ENCODE measurements at regions not wholly inside any gene's neighbourhood (a gene's known extent, or its start where the extent isn't known, plus 50 kb on each side); places are given as distances from the start of the nearest gene placed in this dataset.

- H3K36me3 ChIP-seq (ENCODE audit: control insufficient read depth, insufficient read depth, low read length): no peaks in the 10 kb centered on the region
- no peak overlapping the region for H3K27ac ChIP-seq (ENCODE audit: low read depth, low read length, severe bottlenecking)
- no peak overlapping the region for H3K4me3 ChIP-seq (ENCODE audit: extremely low read depth, insufficient read depth, low read length, poor library complexity, severe bottlenecking)
- H3K9me3 ChIP-seq (ENCODE audit: control insufficient read depth, low read length): no peaks in the 10 kb centered on the region
- no CpG with 5 or more reads among the region's 1 CpG for WGBS, 2 experiments (ENCODE audit: insufficient coverage in 2 of 2)
- no peaks in the 10 kb centered on the region for H3K4me1 ChIP-seq (ENCODE audit: control insufficient read depth, insufficient read depth, low read length, poor library complexity, severe bottlenecking)
These were observed 114.1 kb downstream of the SLC16A9 start for GRCh38 chr10:59595593-59595992.

- Histone ChIP-seq H3K9me3 (ENCODE audit: control insufficient read depth, low read length) (no peaks in the 10 kb centered on the region), H3K4me3 (ENCODE audit: extremely low read depth, insufficient read depth, low read length, poor library complexity, severe bottlenecking) (no peak overlapping the region), H3K4me1 (ENCODE audit: control insufficient read depth, insufficient read depth, low read length, poor library complexity, severe bottlenecking) (no peaks in the 10 kb centered on the region), H3K36me3 (ENCODE audit: control insufficient read depth, insufficient read depth, low read length) (no peaks in the 10 kb centered on the region), H3K27ac (ENCODE audit: low read depth, low read length, severe bottlenecking) (no peak overlapping the region)
- 100% methylated on average over 1 of the region's 2 CpGs; no CpG with 5 or more reads in 1 of the 2 experiments for WGBS, 2 experiments (ENCODE audit: insufficient coverage in 2 of 2)
These were observed 115.9 kb downstream of the SLC16A9 start for GRCh38 chr10:59593768-59594167.

GRCh38 chr10:59589796-59590195, 119.9 kb downstream of the SLC16A9 start:
- 95 to 98% methylated on average over 3 of the region's 6 CpGs for WGBS, 2 experiments (ENCODE audit: insufficient coverage in 2 of 2)
- H3K4me3 ChIP-seq (ENCODE audit: extremely low read depth, insufficient read depth, low read length, poor library complexity, severe bottlenecking): no peak overlapping the region
- H3K4me1 ChIP-seq (ENCODE audit: control insufficient read depth, insufficient read depth, low read length, poor library complexity, severe bottlenecking): no peaks in the 10 kb centered on the region
- no peaks in the 10 kb centered on the region for H3K9me3 ChIP-seq (ENCODE audit: control insufficient read depth, low read length)
- H3K36me3 ChIP-seq (ENCODE audit: control insufficient read depth, insufficient read depth, low read length): no peaks in the 10 kb centered on the region
- H3K27ac ChIP-seq (ENCODE audit: low read depth, low read length, severe bottlenecking): no peak overlapping the region

GRCh38 chr10:59588791-59589190, 120.9 kb downstream of the SLC16A9 start:
- WGBS, 2 experiments (ENCODE audit: insufficient coverage in 2 of 2): 52 to 71% methylated on average over 2 to 3 of the region's 6 CpGs
- no peak overlapping the region for H3K27ac ChIP-seq (ENCODE audit: low read depth, low read length, severe bottlenecking)
- no peak overlapping the region for H3K4me3 ChIP-seq (ENCODE audit: extremely low read depth, insufficient read depth, low read length, poor library complexity, severe bottlenecking)

GRCh38 chr10:59587756-59588140, 121.9 kb downstream of the SLC16A9 start:
- H3K4me1 ChIP-seq (ENCODE audit: control insufficient read depth, insufficient read depth, low read length, poor library complexity, severe bottlenecking): no peaks in the 10 kb centered on the region
- no peak overlapping the region for H3K27ac ChIP-seq (ENCODE audit: low read depth, low read length, severe bottlenecking)
- WGBS, 2 experiments (ENCODE audit: insufficient coverage in 2 of 2): 94% methylated on average over 2 of the region's 2 CpGs
- H3K36me3 ChIP-seq (ENCODE audit: control insufficient read depth, insufficient read depth, low read length): no peaks in the 10 kb centered on the region
- H3K4me3 ChIP-seq (ENCODE audit: extremely low read depth, insufficient read depth, low read length, poor library complexity, severe bottlenecking): no peak overlapping the region
- no peaks in the 10 kb centered on the region for H3K9me3 ChIP-seq (ENCODE audit: control insufficient read depth, low read length)

More at GRCh38 chr10:59588791-59589190, 120.9 kb downstream of the SLC16A9 start:
- Histone ChIP-seq H3K4me1 (ENCODE audit: control insufficient read depth, insufficient read depth, low read length, poor library complexity, severe bottlenecking) (no peaks in the 10 kb centered on the region), H3K36me3 (ENCODE audit: control insufficient read depth, insufficient read depth, low read length) (no peaks in the 10 kb centered on the region), H3K9me3 (ENCODE audit: control insufficient read depth, low read length) (no peaks in the 10 kb centered on the region)

GRCh38 chr10:59587083-59587755, 122.4 kb downstream of the SLC16A9 start:
- H3K36me3 ChIP-seq (ENCODE audit: control insufficient read depth, insufficient read depth, low read length): no peaks in the 10 kb centered on the region
- no peaks in the 10 kb centered on the region for H3K4me1 ChIP-seq (ENCODE audit: control insufficient read depth, insufficient read depth, low read length, poor library complexity, severe bottlenecking)
- 75 to 92% methylated on average over 2 of the region's 2 CpGs for WGBS, 2 experiments (ENCODE audit: insufficient coverage in 2 of 2)
- no peak overlapping the region for H3K4me3 ChIP-seq (ENCODE audit: extremely low read depth, insufficient read depth, low read length, poor library complexity, severe bottlenecking)
- no peak overlapping the region for H3K27ac ChIP-seq (ENCODE audit: low read depth, low read length, severe bottlenecking)
- H3K9me3 ChIP-seq (ENCODE audit: control insufficient read depth, low read length): no peaks in the 10 kb centered on the region

- Histone ChIP-seq H3K9me3 (ENCODE audit: control insufficient read depth, low read length) (no peaks in the 10 kb centered on the region), H3K27ac (ENCODE audit: low read depth, low read length, severe bottlenecking) (no peak overlapping the region), H3K4me3 (ENCODE audit: extremely low read depth, insufficient read depth, low read length, poor library complexity, severe bottlenecking) (no peak overlapping the region), H3K36me3 (ENCODE audit: control insufficient read depth, insufficient read depth, low read length) (no peaks in the 10 kb centered on the region), H3K4me1 (ENCODE audit: control insufficient read depth, insufficient read depth, low read length, poor library complexity, severe bottlenecking) (no peaks in the 10 kb centered on the region)
- 63 to 64% methylated on average over 1 of the region's 2 CpGs for WGBS, 2 experiments (ENCODE audit: insufficient coverage in 2 of 2)
These were observed 123.2 kb downstream of the SLC16A9 start for GRCh38 chr10:59586407-59586891.

GRCh38 chr10:59585046-59585700, 124.5 kb downstream of the SLC16A9 start:
- WGBS, 2 experiments (ENCODE audit: insufficient coverage in 2 of 2): 60 to 91% methylated on average over 1 to 4 of the region's 4 CpGs

GRCh38 chr10:59582780-59583179, 126.9 kb downstream of the SLC16A9 start:
- Histone ChIP-seq H3K4me1 (ENCODE audit: control insufficient read depth, insufficient read depth, low read length, poor library complexity, severe bottlenecking) (peaks cover 4% of the 10 kb centered on the region), H3K4me3 (ENCODE audit: extremely low read depth, insufficient read depth, low read length, poor library complexity, severe bottlenecking) (no peak overlapping the region), H3K9me3 (ENCODE audit: control insufficient read depth, low read length) (no peaks in the 10 kb centered on the region), H3K36me3 (ENCODE audit: control insufficient read depth, insufficient read depth, low read length) (no peaks in the 10 kb centered on the region), H3K27ac (ENCODE audit: low read depth, low read length, severe bottlenecking) (no peak overlapping the region)
- WGBS, 2 experiments (ENCODE audit: insufficient coverage in 2 of 2): 86 to 100% methylated on average over 1 of the region's 3 CpGs

More at GRCh38 chr10:59585046-59585700, 124.5 kb downstream of the SLC16A9 start:
- Histone ChIP-seq H3K4me3 (ENCODE audit: extremely low read depth, insufficient read depth, low read length, poor library complexity, severe bottlenecking) (no peak overlapping the region), H3K4me1 (ENCODE audit: control insufficient read depth, insufficient read depth, low read length, poor library complexity, severe bottlenecking) (no peaks in the 10 kb centered on the region), H3K36me3 (ENCODE audit: control insufficient read depth, insufficient read depth, low read length) (no peaks in the 10 kb centered on the region), H3K9me3 (ENCODE audit: control insufficient read depth, low read length) (no peaks in the 10 kb centered on the region), H3K27ac (ENCODE audit: low read depth, low read length, severe bottlenecking) (no peak overlapping the region)

- 78% methylated on average over 3 of the region's 3 CpGs for WGBS, 2 experiments (ENCODE audit: insufficient coverage in 2 of 2)
These were observed 127.6 kb downstream of the SLC16A9 start for GRCh38 chr10:59582058-59582457.

More at GRCh38 chr10:59582058-59582457, 127.6 kb downstream of the SLC16A9 start:
- H3K27ac ChIP-seq (ENCODE audit: low read depth, low read length, severe bottlenecking): no peak overlapping the region
- H3K9me3 ChIP-seq (ENCODE audit: control insufficient read depth, low read length): no peaks in the 10 kb centered on the region
- H3K4me1 ChIP-seq (ENCODE audit: control insufficient read depth, insufficient read depth, low read length, poor library complexity, severe bottlenecking): peaks cover 4% of the 10 kb centered on the region
- H3K36me3 ChIP-seq (ENCODE audit: control insufficient read depth, insufficient read depth, low read length): no peaks in the 10 kb centered on the region
- H3K4me3 ChIP-seq (ENCODE audit: extremely low read depth, insufficient read depth, low read length, poor library complexity, severe bottlenecking): no peak overlapping the region
